ENCODE measurements at regions not wholly inside any gene's neighbourhood (a gene's known extent, or its start where the extent isn't known, plus 50 kb on each side); places are given as distances from the start of the nearest gene placed in this dataset.
"Not testable (repeated sequence)": the region's sequence is repeated elsewhere in the genome, so short reads cannot be mapped to it uniquely, and the experiment has no call there.

GRCh38 chr2:59233920-59234319, 992.8 kb upstream of the FANCL start:
- Mint-ChIP-seq H3K27ac (ENCODE audit: unreplicated experiment) (no peak overlapping the region), H3K4me3 (ENCODE audit: unreplicated experiment) (no peak overlapping the region), H3K36me3 (ENCODE audit: low read depth, unreplicated experiment) (no peaks in the 10 kb centered on the region), H3K27me3 (ENCODE audit: unreplicated experiment) (peaks cover 2% of the 10 kb centered on the region), H3K9me3 (ENCODE audit: unreplicated experiment) (no peaks in the 10 kb centered on the region), H3K4me1 (ENCODE audit: unreplicated experiment) (no peaks in the 10 kb centered on the region)
- DNase-seq (ENCODE audit: low spot score) = no peak
- TF ChIP-seq CTCF (IDR thresholded peaks at IDR 0.05; ENCODE audit: unreplicated experiment) = no peak

GRCh38 chr2:59233448-59233847, 992.3 kb upstream of the FANCL start:
- TF ChIP-seq CTCF (IDR thresholded peaks at IDR 0.05; ENCODE audit: unreplicated experiment) = no peak
- Mint-ChIP-seq H3K27ac (ENCODE audit: unreplicated experiment) (no peak overlapping the region), H3K9me3 (ENCODE audit: unreplicated experiment) (no peaks in the 10 kb centered on the region), H3K4me3 (ENCODE audit: unreplicated experiment) (no peak overlapping the region), H3K27me3 (ENCODE audit: unreplicated experiment) (peaks cover 2% of the 10 kb centered on the region), H3K4me1 (ENCODE audit: unreplicated experiment) (no peaks in the 10 kb centered on the region), H3K36me3 (ENCODE audit: low read depth, unreplicated experiment) (no peaks in the 10 kb centered on the region)
- no peak for DNase-seq (ENCODE audit: low spot score)

- no peaks in the 10 kb centered on the region for H3K36me3 Mint-ChIP-seq (ENCODE audit: low read depth, unreplicated experiment)
These were observed 991.5 kb upstream of the FANCL start for GRCh38 chr2:59232394-59233165.

GRCh38 chr2:59226362-59226761, 985.2 kb upstream of the FANCL start:
- H3K36me3 Mint-ChIP-seq (ENCODE audit: low read depth, unreplicated experiment) = not testable (repeated sequence)

More at GRCh38 chr2:59232394-59233165, 991.5 kb upstream of the FANCL start:
- Mint-ChIP-seq H3K27ac (ENCODE audit: unreplicated experiment) (no peak overlapping the region), H3K27me3 (ENCODE audit: unreplicated experiment) (peaks cover 2% of the 10 kb centered on the region), H3K4me3 (ENCODE audit: unreplicated experiment) (no peak overlapping the region), H3K9me3 (ENCODE audit: unreplicated experiment) (no peaks in the 10 kb centered on the region), H3K4me1 (ENCODE audit: unreplicated experiment) (no peaks in the 10 kb centered on the region)
- TF ChIP-seq CTCF (IDR thresholded peaks at IDR 0.05; ENCODE audit: unreplicated experiment) = no peak
- no peak for DNase-seq (ENCODE audit: low spot score)

GRCh38 chr2:59223742-59224141, 982.6 kb upstream of the FANCL start:
- Mint-ChIP-seq H3K4me3 (ENCODE audit: unreplicated experiment) (no peak overlapping the region), H3K36me3 (ENCODE audit: low read depth, unreplicated experiment) (no peaks in the 10 kb centered on the region), H3K27ac (ENCODE audit: unreplicated experiment) (no peak overlapping the region), H3K4me1 (ENCODE audit: unreplicated experiment) (no peaks in the 10 kb centered on the region), H3K9me3 (ENCODE audit: unreplicated experiment) (no peaks in the 10 kb centered on the region), H3K27me3 (ENCODE audit: unreplicated experiment) (no peaks in the 10 kb centered on the region)
- DNase-seq (ENCODE audit: low spot score) = no peak
- TF ChIP-seq CTCF (IDR thresholded peaks at IDR 0.05; ENCODE audit: unreplicated experiment) = no peak

More at GRCh38 chr2:59226362-59226761, 985.2 kb upstream of the FANCL start:
- H3K4me3 Mint-ChIP-seq (ENCODE audit: unreplicated experiment); H3K9me3 Mint-ChIP-seq (ENCODE audit: unreplicated experiment); H3K4me1 Mint-ChIP-seq (ENCODE audit: unreplicated experiment); H3K27me3 Mint-ChIP-seq (ENCODE audit: unreplicated experiment); H3K27ac Mint-ChIP-seq (ENCODE audit: unreplicated experiment); DNase-seq (ENCODE audit: low spot score): not testable (repeated sequence)
